ENCODE measurements at regions not wholly inside any gene's neighbourhood (a gene's known extent, or its start where the extent isn't known, plus 50 kb on each side); places are given as distances from the start of the nearest gene placed in this dataset.
"Not testable (repeated sequence)": the region's sequence is repeated elsewhere in the genome, so short reads cannot be mapped to it uniquely, and the experiment has no call there.

DNA sequence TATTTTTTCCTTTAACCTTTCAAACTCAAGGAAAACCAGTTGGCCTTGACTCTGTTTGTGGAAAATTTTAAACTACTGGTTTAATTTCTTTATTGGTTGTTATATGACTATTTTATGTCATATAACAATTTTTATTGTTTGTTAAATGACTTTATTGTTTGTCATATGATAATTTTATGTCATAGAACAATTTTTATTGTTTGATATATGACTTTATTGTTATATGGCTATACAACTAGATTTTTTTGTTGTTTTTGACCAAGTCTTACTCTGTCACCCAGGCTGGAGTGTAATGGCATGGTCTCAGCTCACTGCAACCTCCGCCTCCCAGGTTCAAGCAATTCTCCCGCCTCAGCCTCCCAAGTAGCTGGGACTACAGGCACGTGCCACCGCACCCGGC lies 61.1 kb upstream of the TRIM77 start:
- TF ChIP-seq EZH2 (IDR thresholded peaks at IDR 0.05; ENCODE audit: insufficient read depth, poor library complexity, severe bottlenecking); EZH2phosphoT487 (IDR thresholded peaks at IDR 0.05; ENCODE audit: insufficient read depth, low read depth): not testable (repeated sequence)

Measured in GM23248 (cell line).